ENCODE measurements at regions not wholly inside any gene's neighbourhood (a gene's known extent, or its start where the extent isn't known, plus 50 kb on each side); places are given as distances from the start of the nearest gene placed in this dataset.

GRCh38 chr2:136557203-136557602 is 208.1 kb upstream of the THSD7B start:
- no peak for DNase-seq (ENCODE audit: low spot score)

- no peak for DNase-seq (ENCODE audit: low spot score)
These were observed 215.2 kb upstream of the THSD7B start for GRCh38 chr2:136550181-136550580.

GRCh38 chr2:136539355-136539754 is 226.0 kb upstream of the THSD7B start:
- DNase-seq (ENCODE audit: low spot score): no peak

- no peak for DNase-seq (ENCODE audit: low spot score)
These were observed 226.9 kb upstream of the THSD7B start for GRCh38 chr2:136538489-136538888.

- no peak for DNase-seq (ENCODE audit: low spot score)
These were observed 230.5 kb upstream of the THSD7B start for GRCh38 chr2:136534811-136535210.

DNA sequence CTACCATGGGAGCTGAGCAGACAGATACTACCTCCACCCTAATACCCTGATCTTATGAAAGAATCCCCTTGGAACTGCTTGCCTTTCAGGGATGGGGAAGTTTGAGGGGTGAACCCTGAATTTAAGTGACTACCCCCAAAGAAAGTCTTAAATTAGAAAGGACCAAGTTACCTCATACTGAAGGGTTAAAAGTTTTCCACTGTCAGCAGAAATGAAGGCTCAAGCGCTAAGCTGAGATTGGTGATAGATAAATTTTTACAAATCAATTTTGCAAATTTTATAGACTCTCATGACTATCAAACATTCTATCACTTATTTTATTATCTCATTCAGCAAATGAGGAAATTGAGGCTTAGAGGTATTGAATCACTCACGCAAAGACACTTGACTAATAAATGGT is 233.2 kb upstream of the THSD7B start:
- DNase-seq (ENCODE audit: low spot score): no peak

GRCh38 chr2:136531731-136532130 is 233.6 kb upstream of the THSD7B start:
- no peak for DNase-seq (ENCODE audit: low spot score)

- no peak for DNase-seq (ENCODE audit: low spot score)
These were observed 235.2 kb upstream of the THSD7B start for GRCh38 chr2:136530146-136530545.

GRCh38 chr2:136527560-136527959 is 237.8 kb upstream of the THSD7B start:
- no peak for DNase-seq (ENCODE audit: low spot score)

DNA sequence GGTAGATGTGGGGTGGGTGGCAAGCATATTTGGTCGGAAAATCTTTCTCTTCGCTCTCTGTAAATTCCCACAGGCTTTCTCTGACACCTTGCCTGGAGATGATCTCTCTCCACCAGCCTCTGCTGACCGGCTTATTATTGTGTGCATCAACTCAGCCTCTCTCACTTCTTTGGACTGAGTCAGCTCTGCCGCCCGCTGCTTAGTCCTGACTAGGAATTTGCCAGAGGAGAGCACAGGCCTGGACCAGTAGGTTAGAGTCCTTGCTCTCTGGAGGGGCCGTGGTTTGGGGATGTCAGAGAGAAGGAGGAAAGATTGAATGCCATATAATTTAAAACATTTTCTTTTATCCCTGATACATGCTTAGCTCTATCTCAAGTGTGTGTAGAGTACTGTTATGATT is 242.6 kb upstream of the THSD7B start:
- no peak for DNase-seq (ENCODE audit: low spot score)

DNA sequence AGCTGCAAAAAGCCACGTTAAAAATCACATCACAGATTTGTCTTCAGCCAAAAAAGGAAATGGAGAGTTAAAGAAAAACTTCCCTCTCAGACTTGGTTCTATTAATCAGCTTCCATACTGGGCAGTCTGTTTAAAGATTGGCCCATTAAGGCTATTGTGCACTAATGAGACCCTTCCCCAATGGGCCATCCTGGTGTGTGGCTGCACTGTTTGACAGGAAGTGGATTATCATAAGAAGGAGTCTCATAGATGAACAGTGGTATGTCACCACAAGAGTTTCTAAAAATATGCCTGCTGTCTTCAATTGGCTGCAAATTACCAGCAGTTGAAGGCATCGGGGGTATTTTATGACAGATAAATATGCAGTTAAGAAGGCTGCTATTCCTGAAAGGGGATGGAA is 247.6 kb upstream of the THSD7B start:
- no peak for DNase-seq (ENCODE audit: low spot score)

GRCh38 chr2:136510244-136510643 is 255.1 kb upstream of the THSD7B start:
- no peak for DNase-seq (ENCODE audit: low spot score)

DNA sequence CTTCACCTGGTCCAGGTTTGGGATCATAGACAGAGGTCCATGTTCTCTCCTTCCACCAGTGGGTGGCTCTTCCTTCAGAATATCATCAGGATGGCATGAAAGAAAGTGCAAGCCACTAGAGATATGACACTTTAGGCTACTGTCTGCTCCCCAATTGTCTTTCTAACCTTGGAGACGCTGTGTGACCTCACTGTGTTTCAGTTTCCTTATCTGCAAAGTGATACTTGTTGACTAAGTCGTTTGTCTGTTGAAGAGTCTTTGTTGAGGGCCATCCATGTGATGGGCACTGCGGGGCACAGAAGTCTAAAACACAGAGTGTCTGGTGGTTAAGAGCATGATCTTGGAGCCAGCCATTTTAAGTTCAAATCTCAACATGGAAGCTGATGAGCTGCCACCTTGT is 259.9 kb upstream of the THSD7B start:
- no peak for DNase-seq (ENCODE audit: low spot score)

DNA sequence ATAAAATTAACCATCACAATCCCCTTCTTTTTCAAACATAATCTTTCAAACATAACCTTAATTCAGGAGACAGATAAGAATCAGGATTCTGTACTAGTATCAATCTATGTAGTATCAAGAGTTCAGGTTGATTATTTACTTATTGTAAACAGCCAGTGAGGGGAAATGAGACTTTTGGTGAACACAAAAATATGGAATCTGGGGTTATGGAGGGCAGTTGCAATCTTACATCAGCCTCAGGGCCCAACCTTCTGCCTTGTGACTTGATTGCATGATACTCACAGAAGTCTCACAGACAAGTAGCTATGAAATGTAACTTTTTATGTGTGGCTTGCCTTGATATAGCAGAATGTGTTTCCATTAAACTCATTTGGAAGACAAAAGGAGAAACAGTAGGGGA is 262.7 kb upstream of the THSD7B start:
- DNase-seq (ENCODE audit: low spot score): no peak

DNA sequence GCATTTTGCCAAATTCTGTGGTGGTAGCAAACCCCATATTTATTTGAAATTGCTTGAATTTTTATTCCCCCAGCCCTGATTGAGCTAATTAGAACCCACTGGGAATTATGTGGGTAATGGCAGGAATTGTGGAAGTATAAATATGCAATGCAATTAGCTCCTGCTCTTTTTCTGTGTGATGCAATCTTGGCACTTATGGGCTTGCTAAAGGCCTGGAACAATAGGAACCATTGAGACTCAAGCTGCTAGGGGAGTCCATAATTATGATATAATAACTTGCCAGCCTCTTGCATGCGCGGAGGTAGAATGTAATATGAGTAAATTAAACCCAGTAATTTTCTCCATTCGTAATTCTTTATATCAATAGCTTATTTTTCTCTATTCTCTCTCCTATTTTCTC is 267.6 kb upstream of the THSD7B start:
- no peak for DNase-seq (ENCODE audit: low spot score)

DNA sequence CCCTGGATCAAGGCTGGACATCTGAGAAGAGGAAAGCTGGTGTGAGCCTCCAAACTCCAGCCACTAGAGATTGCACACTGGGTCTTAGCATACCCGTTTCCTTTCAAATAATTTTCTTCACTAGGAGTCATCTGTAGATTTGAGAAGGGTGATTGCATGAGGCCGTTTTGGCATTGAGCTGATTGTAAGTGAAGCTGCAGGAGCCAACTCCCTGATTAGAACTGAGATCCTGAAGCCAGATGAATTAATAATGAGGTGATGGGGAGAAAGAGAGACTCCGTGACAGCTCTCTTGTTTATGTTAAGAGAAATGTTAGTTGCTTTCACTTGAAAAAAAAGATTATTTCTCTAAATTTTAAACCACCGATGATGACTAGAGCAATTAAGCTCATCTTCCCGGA is 268.4 kb upstream of the THSD7B start:
- no peak for DNase-seq (ENCODE audit: low spot score)

DNA sequence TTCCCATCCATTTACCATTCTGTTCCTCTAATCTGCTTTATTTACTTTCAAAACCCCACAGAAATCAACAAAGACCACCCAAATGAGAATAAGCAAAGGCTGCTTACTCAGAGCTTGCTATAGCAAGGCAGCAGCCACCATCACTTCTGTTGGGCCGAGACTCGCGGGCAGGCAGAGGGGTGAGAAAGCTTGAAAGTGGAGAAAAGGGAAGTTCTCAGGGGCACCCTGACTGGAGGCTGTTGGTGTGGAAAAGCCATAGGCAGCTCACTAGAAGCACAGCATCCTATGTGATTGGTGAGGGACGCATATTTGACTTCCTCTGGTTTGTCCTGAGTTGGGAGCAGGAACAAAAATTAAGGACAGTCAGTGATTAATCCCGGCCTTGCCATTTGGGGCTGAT is 269.7 kb upstream of the THSD7B start:
- no peak for DNase-seq (ENCODE audit: low spot score)

GRCh38 chr2:136492901-136493300 is 272.4 kb upstream of the THSD7B start:
- no peak for DNase-seq (ENCODE audit: low spot score)

GRCh38 chr2:136490100-136490499 is 275.2 kb upstream of the THSD7B start:
- no peak for DNase-seq (ENCODE audit: low spot score)

- no peak for DNase-seq (ENCODE audit: low spot score)
These were observed 277.9 kb upstream of the THSD7B start for GRCh38 chr2:136487421-136487820.

- DNase-seq (ENCODE audit: low spot score): no peak
These were observed 279.2 kb upstream of the THSD7B start for GRCh38 chr2:136486115-136486514.

DNA sequence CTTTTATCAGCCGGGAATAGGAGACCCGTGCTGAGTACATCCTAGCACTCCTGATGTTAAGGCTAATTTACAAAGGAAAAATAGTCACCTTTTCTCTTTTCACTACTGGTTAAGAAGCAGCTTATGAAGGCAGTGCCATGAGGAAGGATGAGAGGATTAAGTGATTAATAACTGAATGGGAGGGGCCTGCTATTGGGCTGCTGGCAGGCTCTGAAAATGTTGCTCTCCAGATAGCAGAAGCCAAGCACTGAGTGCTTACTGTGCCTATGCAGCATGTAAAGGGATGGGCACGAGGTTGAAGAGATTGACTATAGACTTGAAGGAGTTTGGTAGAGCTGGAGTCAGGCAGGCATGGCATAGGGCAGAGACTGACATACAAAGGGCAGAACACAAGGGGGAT is 282.4 kb upstream of the THSD7B start:
- DNase-seq (ENCODE audit: low spot score): no peak

GRCh38 chr2:136482006-136482405 is 283.3 kb upstream of the THSD7B start:
- no peak for DNase-seq (ENCODE audit: low spot score)

- no peak for DNase-seq (ENCODE audit: low spot score)
These were observed 285.6 kb upstream of the THSD7B start for GRCh38 chr2:136479696-136480095.

GRCh38 chr2:136468799-136469369 is 296.5 kb upstream of the THSD7B start:
- DNase-seq (ENCODE audit: low spot score): no peak

Measured in kidney capillary endothelial cell (primary cell).